ENCODE measurements at regions not wholly inside any gene's neighbourhood (a gene's known extent, or its start where the extent isn't known, plus 50 kb on each side); places are given as distances from the start of the nearest gene placed in this dataset.
"Not testable (repeated sequence)": the region's sequence is repeated elsewhere in the genome, so short reads cannot be mapped to it uniquely, and the experiment has no call there.

GRCh38 chr17:70278844-70279462 is 109.6 kb downstream of the KCNJ2 start:
- DNase-seq = peak in 5 of 51 donors; percentile 5 to 11 (median 9)

DNA sequence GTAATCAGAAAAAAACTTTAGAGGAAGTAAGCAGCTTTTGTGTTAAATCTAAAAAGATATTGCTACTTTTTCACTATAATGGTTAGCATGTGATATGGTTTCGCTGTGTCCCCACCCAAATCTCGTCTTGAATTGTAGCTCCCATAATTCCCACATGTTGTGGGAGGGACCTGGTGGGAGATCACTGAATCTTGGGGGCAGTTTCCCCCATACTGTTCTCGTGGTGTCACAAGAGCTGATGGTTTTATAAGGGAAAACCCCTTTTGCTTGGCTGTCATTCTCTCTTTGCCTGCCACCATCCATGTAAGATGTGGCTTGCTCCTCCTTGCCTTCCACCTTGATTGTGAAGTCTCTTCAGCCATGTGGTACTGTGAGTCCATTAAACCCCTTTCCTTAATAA is 117.1 kb downstream of the KCNJ2 start:
- DNase-seq = no peak

DNA sequence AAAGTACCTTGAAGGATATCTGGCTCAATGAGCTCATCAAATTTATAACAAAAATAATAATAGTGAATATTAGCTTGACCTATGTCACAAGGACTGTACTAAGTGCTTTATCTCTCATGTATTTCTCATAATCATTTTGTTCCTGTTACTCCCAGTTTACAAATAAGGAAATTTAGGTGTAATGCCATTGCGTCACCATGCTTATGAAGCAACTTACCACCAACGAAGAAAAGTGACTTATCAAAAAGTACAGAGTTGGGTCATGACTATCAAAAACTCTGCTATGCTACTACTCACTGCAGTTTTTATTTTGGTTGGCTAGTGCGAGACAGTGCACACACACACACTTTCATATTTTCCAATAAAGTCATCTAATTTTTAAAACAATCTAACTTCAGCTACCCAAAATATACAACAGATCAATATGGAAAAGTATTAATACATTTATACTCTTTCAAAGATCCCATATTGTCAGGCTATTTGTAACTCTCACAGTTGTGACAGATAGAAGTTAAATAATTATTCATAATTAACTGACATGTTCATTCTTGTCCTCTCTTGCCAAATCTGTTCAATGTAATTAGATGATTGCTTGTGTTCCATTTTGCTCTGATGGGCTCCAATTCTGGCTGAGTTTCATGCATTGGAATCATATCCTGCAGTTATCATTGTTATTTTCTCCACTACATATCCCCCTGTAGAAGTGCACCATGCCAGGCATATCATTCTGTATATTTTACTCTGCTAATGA is 119.4 kb downstream of the KCNJ2 start:
- no peak for DNase-seq

DNA sequence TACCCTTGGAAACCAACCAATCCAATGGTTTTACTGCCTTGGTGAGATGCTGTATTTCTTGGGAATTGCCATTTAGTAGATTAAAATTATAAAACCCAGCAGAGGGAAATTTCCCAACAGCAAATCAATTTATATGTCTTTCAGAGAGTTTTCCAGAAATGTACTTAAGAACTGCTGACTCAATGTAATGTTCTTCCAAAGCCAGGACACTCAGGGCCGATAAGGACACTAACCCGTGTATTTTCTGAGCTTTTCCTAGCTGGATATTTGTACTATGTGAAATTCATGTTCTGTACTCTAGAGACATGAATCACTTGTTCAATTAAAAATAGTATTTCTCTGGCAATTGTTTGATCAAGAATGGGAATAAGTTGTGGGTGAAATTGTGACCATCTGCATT is 121.4 kb downstream of the KCNJ2 start:
- no peak for DNase-seq

GRCh38 chr17:70292366-70292765 is 123.0 kb downstream of the KCNJ2 start:
- DNase-seq = no peak

GRCh38 chr17:70293564-70294310 is 124.4 kb downstream of the KCNJ2 start:
- DNase-seq = not testable (repeated sequence)

GRCh38 chr17:70295329-70295728 is 126.0 kb downstream of the KCNJ2 start:
- DNase-seq = no peak

GRCh38 chr17:70295731-70296130 is 126.4 kb downstream of the KCNJ2 start:
- DNase-seq = peak in 2 of 51 donors; percentile 2 to 5

DNA sequence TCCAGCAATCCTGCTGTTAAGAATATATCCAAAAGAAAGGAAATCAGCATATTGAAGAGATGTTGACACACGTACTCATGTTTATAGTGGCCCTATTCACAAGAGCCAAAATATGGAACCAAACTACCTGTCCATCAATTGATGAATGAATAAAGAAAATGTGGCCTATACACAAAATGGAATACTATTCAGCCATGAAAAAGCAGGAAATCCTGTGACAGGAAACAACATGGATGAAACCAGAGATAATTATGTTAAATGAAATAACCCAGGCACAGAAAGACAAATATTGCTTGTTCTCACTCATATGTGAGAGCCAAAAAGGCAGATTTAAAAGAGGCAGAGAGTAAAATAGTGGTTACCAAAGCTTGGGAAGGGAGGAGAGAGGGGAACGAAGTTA is 127.1 kb downstream of the KCNJ2 start:
- DNase-seq = no peak

- DNase-seq = no peak
Observed at GRCh38 chr17:70297397-70297796, 128.1 kb downstream of the KCNJ2 start.

- no peak for DNase-seq
Observed at GRCh38 chr17:70298929-70299531, 129.7 kb downstream of the KCNJ2 start.

- DNase-seq = no peak
Observed at GRCh38 chr17:70307430-70308225, 138.3 kb downstream of the KCNJ2 start.

- DNase-seq = no peak
Observed at GRCh38 chr17:70308618-70309017, 139.3 kb downstream of the KCNJ2 start.

- no peak for DNase-seq
Observed at GRCh38 chr17:70310221-70310672, 140.9 kb downstream of the KCNJ2 start.

GRCh38 chr17:70313086-70313852 is 143.9 kb downstream of the KCNJ2 start:
- DNase-seq = no peak

DNA sequence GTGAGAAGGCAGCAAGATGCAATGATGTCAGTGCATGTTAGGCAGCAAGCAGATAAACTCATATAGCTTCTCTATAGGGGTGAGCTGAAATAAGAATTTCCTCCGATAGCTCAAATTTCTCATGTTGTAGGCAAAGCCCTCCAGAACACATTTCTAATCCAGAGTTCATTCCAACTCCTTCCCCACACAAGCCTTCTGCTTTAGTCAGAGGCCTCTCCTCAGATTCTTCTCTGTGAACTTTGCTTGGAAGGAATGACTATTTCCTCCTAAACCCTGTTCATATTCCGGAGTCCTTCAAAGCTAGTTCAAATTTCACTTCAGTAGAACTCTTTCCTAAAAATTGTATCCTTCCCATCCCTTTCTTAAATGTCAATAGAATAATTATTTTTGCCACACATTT is 144.8 kb downstream of the KCNJ2 start:
- DNase-seq = no peak

GRCh38 chr17:70314506-70314905 is 145.2 kb downstream of the KCNJ2 start:
- DNase-seq = no peak

DNA sequence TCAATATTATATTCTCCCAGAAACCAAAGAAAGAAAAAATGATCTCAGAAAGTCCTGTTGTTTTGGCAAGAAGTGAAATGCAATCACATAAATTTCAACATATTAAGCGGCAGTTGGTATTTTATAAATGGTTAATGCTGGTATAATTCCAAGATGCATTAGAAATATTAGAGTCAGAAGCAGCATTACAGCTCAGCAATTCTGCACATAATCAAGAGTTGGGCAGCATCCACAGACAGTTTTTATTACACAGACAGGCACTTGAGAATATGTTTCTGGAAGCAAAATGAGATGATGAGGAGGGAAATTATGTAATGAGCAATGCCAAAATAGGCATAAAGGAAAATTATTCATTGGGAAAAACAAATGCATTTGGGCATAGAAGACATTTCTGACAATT is 148.1 kb downstream of the KCNJ2 start:
- no peak for DNase-seq

DNA sequence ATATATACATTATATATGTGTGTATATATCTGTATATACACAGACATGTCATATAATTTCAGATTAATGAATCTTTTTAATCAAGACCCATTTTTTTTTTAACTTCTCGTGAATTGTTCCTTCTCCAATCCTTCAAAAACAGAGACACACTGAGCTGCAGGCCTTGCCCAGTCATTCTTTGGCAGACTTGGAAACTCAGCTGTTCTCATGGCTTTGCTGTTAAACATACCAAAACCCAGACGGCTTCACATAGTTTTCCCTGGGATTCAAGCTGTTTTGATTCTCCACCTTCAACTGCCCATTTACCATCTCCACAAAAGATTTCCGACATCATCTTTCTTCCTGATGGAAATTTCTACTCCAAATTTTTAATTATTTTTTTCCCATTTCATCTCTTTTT is 148.7 kb downstream of the KCNJ2 start:
- no peak for DNase-seq

DNA sequence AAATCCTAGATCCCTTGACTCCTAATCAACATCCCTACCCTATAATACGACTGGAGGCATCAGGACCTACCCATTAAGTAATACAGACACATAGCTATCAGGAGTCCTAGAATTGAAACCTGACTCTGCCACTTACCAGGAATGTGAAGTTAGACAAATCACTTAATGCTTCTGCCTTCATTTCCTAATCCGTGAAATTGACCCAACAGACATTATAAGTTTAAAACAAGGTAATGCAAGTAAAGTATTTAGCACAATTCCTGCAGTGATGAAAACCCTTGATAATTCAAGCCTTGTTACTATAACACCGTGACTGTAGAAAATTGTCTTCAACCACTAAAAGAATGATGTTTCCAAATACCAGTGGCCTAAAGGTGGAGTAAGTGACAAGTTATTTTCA is 150.2 kb downstream of the KCNJ2 start:
- no peak for DNase-seq
